GM18861 (cell line): ENCODE measurements at regions not wholly inside any gene's neighbourhood (a gene's known extent, or its start where the extent isn't known, plus 50 kb on each side); places are given as distances from the start of the nearest gene placed in this dataset.

Experiments used
- ATAC-seq: cut with Tn5 transposase; IDR thresholded peaks from one replicate; pipeline ENCODE4 v1.9.1; 2021; ENCODE audit not compliant: unreplicated experiment

DNA sequence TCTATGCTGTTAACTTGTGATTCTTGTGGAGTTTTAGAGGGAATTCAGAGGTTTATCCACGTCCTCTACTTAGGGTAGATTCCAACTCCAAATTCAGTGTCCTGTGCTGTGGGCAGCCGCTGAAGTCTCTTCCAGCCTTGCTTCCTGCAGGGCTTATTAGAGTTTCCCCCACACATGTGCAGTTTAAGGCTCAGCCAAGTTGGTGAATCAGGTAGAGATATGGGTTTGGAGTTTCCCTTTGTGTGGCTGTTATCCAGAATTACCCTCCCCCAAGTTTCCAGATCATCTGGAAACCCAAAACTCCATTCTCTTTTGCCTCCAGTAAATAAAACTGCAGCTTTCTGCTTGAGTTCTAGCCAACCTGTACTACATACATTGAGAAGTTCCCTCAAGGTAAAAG, 853.7 kb downstream of the GALC start:
- ATAC-seq: no peak

DNA sequence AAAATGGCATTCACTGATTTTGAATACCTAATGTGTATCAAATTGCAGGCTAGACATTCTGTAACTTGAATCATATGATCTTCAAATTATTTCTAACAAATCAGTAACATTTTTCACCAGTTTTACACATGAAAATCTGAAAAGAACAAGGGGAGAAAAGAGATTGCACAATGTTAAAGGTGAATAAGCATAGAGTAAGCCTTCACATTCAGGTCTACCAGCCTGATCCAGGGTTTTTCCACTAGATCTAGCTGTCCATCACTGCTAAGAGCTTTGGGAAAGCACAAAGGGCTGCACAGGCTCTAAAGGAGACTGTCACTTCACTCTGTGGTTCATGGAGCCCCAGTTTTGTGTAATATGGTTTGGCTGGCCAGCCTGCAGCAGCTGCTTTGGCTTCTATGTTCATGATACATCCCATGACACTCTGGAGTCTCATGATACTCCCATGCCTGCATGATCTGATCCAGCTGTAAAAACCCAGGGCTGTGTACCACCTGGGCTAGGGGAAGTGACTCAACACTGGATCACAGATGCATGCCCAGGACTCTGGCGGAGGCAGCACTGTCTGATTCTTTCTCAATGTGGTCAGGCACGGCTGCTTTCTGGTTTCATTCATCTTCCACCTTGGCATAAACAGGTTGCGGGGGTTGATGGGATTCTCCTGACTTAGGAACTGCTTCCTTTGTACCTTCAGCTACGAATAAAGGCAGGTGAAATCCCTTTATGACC, 859.7 kb downstream of the GALC start:
- no peak for ATAC-seq

DNA sequence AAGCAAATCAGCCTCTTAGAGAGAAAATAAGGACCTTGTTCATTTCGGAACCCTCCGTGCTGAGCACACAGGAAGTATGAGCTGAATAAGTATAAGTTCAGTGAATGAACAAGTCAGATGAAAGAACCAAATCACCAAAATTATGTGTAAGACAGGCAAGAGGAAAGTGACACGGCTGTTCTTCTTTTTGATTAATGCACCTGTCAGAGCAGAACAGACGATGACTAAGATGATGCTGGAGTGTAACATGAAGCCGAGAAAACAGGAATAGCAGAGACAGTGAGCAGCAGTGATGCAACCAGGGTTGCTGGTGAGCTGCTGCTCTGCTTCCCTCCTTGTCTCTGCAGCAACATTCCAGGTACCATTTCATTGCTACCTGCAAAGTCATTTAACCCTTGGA, 861.1 kb downstream of the GALC start:
- no peak for ATAC-seq

DNA sequence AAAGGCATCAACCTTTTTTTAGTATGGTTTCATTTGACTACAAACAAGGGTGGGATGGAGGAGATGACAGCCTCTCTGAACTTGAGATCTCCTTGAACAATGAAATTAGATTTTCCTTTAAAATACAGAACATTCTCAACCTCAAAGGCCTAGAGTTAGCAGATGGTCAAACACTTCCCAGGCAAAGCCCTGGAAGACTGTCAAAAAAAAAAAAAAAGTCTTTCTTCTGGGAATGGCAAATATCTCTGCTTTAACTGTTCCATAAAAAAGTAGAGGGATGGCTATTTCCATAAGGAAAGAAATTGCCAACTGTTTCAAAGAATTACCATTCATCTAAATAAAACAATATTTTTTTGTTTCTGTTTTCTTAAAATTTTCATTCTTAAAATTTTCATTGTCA, 870.8 kb downstream of the GALC start:
- ATAC-seq: no peak

DNA sequence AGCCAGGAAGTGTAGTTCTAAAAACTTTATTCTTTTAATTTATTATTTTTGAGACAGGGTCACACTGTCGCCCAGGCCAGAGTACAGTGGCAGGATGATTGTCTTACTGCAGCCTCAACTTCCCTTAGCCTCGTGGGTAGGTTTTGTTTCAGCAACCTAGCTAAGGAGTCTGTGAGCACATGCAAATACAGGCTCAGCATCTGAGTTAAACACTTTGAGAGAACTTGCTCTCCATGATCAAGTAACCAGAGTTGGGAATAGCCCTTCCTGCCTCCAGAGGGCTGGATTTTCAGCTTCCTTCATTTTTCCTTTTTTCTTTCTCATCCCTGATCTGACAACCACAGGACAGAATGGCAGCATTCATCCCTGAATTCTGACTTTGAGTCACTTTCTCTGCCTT, 871.3 kb downstream of the GALC start:
- ATAC-seq: no peak

DNA sequence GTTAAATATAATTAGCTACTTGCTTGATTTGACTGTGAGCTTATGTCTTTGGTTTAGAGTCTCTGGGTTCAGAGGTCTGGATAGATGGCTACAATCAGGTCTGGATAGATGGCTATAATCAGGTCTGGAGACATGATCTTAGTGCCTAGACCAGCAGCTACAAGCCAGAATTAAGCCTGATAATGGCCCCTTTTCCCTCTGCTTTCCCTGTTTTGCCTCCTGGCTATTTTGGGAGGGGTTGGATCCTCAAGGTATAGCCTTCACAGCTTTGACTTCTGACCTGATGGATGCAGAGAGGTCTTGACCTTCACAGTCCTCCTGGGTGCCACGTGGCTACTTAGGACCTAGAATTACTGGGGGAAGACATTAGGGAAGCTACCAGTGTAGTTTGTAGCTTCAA, 877.7 kb downstream of the GALC start:
- no peak for ATAC-seq

DNA sequence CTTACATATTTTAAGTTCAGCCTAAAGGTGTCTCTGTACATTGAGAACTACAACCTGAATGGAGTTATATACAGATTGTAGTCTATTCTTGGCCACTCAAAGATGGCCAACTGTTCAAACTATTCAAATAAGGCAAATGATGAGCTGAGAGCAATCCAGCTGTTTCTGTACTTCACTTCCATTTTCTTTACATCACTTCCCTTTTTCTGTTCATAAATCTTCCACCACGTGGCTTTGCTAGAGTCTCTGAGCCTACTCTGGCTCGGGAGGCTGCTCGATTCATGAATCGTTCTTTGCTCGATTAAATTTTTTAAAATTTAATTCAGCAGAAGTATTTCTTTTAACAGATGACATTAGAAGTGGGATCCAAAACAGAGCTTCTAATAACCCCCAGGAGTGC, 879.7 kb downstream of the GALC start:
- no peak for ATAC-seq

- ATAC-seq: no peak
Observed at GRCh38 chr14:87111741-87112140, 881.2 kb downstream of the GALC start.

DNA sequence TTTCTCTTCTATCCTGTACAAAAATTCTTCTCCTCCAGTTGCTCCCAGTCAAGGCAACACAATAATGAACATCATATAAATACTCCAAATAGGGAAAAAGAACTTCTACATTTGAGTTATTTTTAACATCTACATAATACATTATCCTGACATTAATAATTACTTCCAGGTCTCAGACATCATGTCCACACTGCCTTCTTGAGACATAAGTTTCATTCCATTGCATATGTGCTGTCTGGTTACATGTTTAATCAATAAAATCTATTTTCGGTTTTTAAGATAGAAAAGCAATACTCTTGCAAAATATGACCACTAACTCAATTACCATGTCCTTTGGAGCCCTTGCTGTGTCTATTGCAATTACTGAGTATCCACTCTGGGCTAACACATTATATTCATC, 881.9 kb downstream of the GALC start:
- no peak for ATAC-seq

GRCh38 chr14:87109271-87109670, 883.7 kb downstream of the GALC start:
- ATAC-seq: no peak

DNA sequence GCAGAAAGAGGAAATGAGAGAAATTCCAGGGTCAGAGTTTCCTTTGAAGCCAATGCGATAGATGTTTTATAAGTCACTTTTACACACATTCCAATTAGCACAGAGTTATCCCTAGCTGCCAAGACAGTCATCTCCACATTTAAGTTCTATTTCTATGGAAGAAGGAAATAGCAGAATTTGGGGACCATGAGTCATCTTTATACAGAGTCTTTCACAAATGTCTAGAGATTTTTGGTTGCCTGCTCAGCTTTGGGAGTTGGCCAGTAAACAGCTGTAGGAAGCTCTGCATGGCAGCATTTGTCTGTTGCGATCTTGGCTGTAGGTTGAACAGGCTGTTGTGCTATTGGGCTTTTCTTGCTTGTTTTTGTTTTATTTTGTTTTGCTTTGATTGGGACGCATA, 884.3 kb downstream of the GALC start:
- no peak for ATAC-seq

- ATAC-seq: no peak
Observed at GRCh38 chr14:87102811-87103378, 890.1 kb downstream of the GALC start.

DNA sequence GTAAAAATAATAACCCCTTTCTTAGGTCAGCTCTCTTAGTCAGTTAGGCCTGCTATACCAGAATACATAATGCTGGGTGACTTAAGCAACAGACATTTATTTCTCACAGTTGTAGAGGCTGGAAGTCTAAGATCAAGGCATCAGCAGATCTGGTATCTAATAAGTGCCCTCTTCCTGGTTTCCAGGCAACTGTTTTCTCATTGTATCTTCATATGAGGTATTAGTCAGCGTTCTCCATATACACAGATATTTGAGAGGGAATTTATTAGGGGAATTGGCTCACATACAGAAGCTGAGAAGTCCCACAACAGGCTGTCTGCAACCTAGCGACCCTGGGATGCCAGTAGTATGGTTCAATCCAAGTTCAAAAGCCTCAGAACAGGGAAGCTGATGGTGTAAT, 896.0 kb downstream of the GALC start:
- no peak for ATAC-seq

DNA sequence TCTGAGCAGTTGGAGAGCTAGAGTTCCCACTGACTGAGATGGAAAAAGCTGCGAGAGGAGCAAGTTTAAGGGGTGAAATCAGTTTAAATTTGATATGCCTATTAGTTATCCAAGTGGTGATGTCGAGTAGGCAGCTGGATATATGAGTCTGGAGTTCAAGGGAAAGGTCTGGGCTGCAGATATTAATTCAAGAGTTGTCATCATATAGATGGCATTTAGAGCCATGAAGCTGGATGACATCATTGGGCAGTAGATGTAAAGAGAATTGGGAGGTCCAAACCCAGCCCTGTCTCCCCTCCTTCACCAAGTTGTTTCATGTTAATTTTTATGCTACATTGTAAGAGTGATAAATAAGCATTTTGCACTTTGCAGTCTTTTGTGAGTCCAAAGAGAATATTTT, 898.1 kb downstream of the GALC start:
- ATAC-seq: no peak

- ATAC-seq: no peak
Observed at GRCh38 chr14:87088588-87088987, 904.4 kb downstream of the GALC start.

DNA sequence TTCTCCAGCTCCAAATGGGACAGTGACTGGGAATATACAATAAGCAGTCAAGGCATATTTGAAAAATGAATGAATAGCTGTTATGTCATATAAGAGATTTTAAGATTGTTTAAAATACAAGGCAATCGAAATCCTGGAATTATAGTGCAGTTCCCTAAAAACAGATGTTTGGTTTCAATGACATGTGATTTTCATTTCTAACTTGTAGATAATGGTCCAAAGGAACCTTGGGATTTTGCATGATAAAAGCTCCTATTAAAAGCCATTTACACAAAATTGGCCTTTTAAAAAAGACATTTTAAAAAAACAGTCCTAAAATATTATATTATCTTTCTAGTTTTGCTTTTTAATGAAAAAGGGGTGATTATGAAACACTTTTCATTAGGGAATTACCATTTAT, 905.1 kb downstream of the GALC start:
- no peak for ATAC-seq

- ATAC-seq: no peak
Observed at GRCh38 chr14:87084908-87085307, 908.1 kb downstream of the GALC start.

GRCh38 chr14:87082917-87083316, 910.1 kb downstream of the GALC start:
- no peak for ATAC-seq

GRCh38 chr14:87081004-87081403, 912.0 kb downstream of the GALC start:
- no peak for ATAC-seq

DNA sequence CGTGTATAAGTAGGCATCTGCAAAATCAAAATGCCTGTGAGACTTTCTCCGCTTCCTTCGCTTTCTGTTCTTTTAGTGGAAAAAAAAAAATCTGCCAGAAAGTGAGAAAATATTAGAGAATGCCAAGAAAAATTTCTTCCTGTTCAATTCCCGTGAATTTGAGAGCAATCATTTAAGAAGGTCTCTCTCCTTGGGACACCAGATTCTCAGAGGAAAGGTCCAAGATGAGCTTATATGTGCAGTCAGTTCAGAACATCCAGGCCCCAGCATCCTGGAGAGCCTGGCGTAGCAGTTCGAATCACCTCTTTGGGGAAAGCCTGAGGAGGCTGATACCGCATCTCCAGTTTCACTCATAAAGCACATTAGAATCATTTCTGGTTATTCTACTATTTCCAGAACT, 912.8 kb downstream of the GALC start:
- no peak for ATAC-seq

GRCh38 chr14:87079416-87079815, 913.6 kb downstream of the GALC start:
- no peak for ATAC-seq

GRCh38 chr14:87076922-87077321, 916.1 kb downstream of the GALC start:
- no peak for ATAC-seq

DNA sequence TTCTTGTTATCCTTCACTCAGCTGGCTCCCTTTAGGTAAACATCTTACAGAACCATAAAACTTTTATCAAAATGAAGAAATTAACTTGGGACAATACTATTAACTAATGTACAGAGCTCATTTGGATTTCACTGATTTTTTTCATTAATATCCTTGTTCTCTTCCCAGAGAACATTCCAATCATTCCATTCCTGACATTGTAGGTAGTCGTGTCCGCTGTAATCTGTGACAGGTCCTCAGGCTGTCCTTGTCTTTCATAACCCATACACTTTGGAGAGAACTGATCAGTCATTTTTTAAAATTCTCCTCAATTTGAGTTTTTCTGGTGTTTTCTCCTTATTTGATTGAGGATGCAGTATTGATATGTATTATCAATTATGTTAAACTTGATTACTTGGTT, 916.8 kb downstream of the GALC start:
- ATAC-seq: no peak
